OCI-LY1 (cell line): ENCODE measurements at regions not wholly inside any gene's neighbourhood (a gene's known extent, or its start where the extent isn't known, plus 50 kb on each side); places are given as distances from the start of the nearest gene placed in this dataset.

ENCODE experiments used
- H2AFZ ChIP-seq: fragments of 200-600 bp; sonication (generic), shearing (Covaris generic); 2 replicates; pipeline ENCODE4 v1.6.0; 2014; ENCODE audit warnings: antibody characterized with exemption, mild to moderate bottlenecking, low read length
- H3F3A ChIP-seq: fragments of 200-600 bp; sonication (generic), shearing (Covaris generic); 2 replicates; pipeline ENCODE4 v1.6.0; 2014; ENCODE audit warnings: mild to moderate bottlenecking, antibody characterized with exemption, low read length, moderate library complexity; ENCODE audit not compliant: insufficient read depth
- H3K27ac ChIP-seq: fragments of 200-600 bp; sonication (generic); 2 replicates; pipeline ENCODE4 v1.5.1; 2014; ENCODE audit warnings: low read length, mixed run types, mild to moderate bottlenecking, low read depth; ENCODE audit not compliant: poor library complexity, severe bottlenecking
- H3K27me3 ChIP-seq: fragments of 200-600 bp; sonication (generic); 2 replicates; pipeline ENCODE4 v1.6.0; 2014; ENCODE audit warnings: antibody characterized with exemption, mild to moderate bottlenecking, low read length, moderate library complexity; ENCODE audit not compliant: insufficient read depth
- H3K36me3 ChIP-seq: fragments of 200-600 bp; sonication (generic); 2 replicates; pipeline ENCODE4 v1.6.1; 2014; ENCODE audit warnings: mild to moderate bottlenecking, antibody characterized with exemption, low read length, moderate library complexity, mixed read lengths; ENCODE audit not compliant: insufficient read depth
- H3K4me1 ChIP-seq: fragments of 200-600 bp; sonication (generic); 2 replicates; pipeline ENCODE4 v1.5.1; 2014; ENCODE audit warnings: mild to moderate bottlenecking, low read length, moderate library complexity; ENCODE audit not compliant: insufficient read depth, severe bottlenecking
- H3K4me2 ChIP-seq: fragments of 200-600 bp; sonication (generic), shearing (Covaris generic); 2 replicates; pipeline ENCODE4 v1.6.1; 2014; ENCODE audit warnings: low read length
- H3K4me3 ChIP-seq: fragments of 200-600 bp; sonication (generic); 2 replicates; pipeline ENCODE4 v1.5.1; 2014; ENCODE audit warnings: low read length, low read depth, mild to moderate bottlenecking, mixed read lengths; ENCODE audit not compliant: poor library complexity, severe bottlenecking
- H3K79me2 ChIP-seq: fragments of 200-600 bp; shearing (Covaris generic); 2 replicates; pipeline ENCODE4 v1.6.1; 2016; ENCODE audit warnings: mixed run types, low read length, mixed read lengths; ENCODE audit not compliant: insufficient read depth
- H3K9ac ChIP-seq: fragments of 200-600 bp; sonication (generic), shearing (Covaris generic); 2 replicates; pipeline ENCODE4 v1.6.1; 2014; ENCODE audit warnings: mild to moderate bottlenecking, low read length, mixed read lengths
- H3K9me2 ChIP-seq: fragments of 200-600 bp; sonication (generic), shearing (Covaris generic); 2 replicates; pipeline ENCODE4 v1.6.1; 2014; ENCODE audit warnings: low read depth, mild to moderate bottlenecking, low read length, mixed read lengths
- H3K9me3 ChIP-seq: fragments of 200-600 bp; shearing (Covaris generic); 2 replicates; pipeline ENCODE4 v1.6.1; 2014; ENCODE audit warnings: low read length, mixed read lengths
- H4K20me1 ChIP-seq: fragments of 200-600 bp; sonication (generic), shearing (Covaris generic); 2 replicates; pipeline ENCODE4 v1.6.0; 2016; ENCODE audit warnings: mild to moderate bottlenecking, low read length; ENCODE audit not compliant: insufficient read depth
- CTCF ChIP-seq: fragments of 200-600 bp; sonication (generic), shearing (Covaris generic); IDR thresholded peaks from 2 replicates; pipeline ENCODE4 v1.5.1; 2017; ENCODE audit warnings: mild to moderate bottlenecking, antibody characterized with exemption, low read length, moderate library complexity, mixed read lengths
- EZH2 ChIP-seq: fragments of 200-600 bp; sonication (generic), shearing (Covaris generic); IDR thresholded peaks from 2 replicates; pipeline ENCODE4 v1.8.0; 2017; ENCODE audit warnings: borderline replicate concordance, mixed run types, mild to moderate bottlenecking, antibody characterized with exemption, low read length, moderate library complexity, mixed read lengths

- H3K36me3 ChIP-seq: no peaks in the 10 kb centered on the region
- H3K4me3 ChIP-seq: no peak overlapping the region
- no peaks in the 10 kb centered on the region for H3K9me3 ChIP-seq
- H3K9ac ChIP-seq: no peak overlapping the region
- no peaks in the 10 kb centered on the region for H3K27me3 ChIP-seq
- H2AFZ ChIP-seq: no peak overlapping the region
- no peaks in the 10 kb centered on the region for H4K20me1 ChIP-seq
- no peaks in the 10 kb centered on the region for H3K79me2 ChIP-seq
- TF ChIP-seq EZH2: no peak
- no peak for TF ChIP-seq CTCF
- no peak overlapping the region for H3K27ac ChIP-seq
- no peak overlapping the region for H3K4me2 ChIP-seq
- H3K9me2 ChIP-seq: no peaks in the 10 kb centered on the region
- H3K4me1 ChIP-seq: no peaks in the 10 kb centered on the region
- H3F3A ChIP-seq: no peaks in the 10 kb centered on the region
Measured at GRCh38 chr16:54544553-54545180, 258.1 kb upstream of the IRX3 start.

GRCh38 chr16:54542805-54543505 is 256.4 kb upstream of the IRX3 start:
- Histone ChIP-seq H4K20me1 (no peaks in the 10 kb centered on the region), H3K4me2 (no peak overlapping the region), H3K27ac (no peak overlapping the region), H3K9ac (no peak overlapping the region), H2AFZ (no peak overlapping the region), H3K36me3 (no peaks in the 10 kb centered on the region), H3K4me3 (no peak overlapping the region), H3K9me3 (no peaks in the 10 kb centered on the region), H3K27me3 (no peaks in the 10 kb centered on the region), H3K79me2 (no peaks in the 10 kb centered on the region), H3K9me2 (no peaks in the 10 kb centered on the region), H3K4me1 (no peaks in the 10 kb centered on the region), H3F3A (no peaks in the 10 kb centered on the region)
- no peak for TF ChIP-seq CTCF
- no peak for TF ChIP-seq EZH2

- no peak for TF ChIP-seq CTCF
- no peak for TF ChIP-seq EZH2
- no peaks in the 10 kb centered on the region for H3F3A ChIP-seq
- no peak overlapping the region for H3K4me2 ChIP-seq
- no peaks in the 10 kb centered on the region for H3K9me3 ChIP-seq
- no peak overlapping the region for H3K4me3 ChIP-seq
- no peak overlapping the region for H2AFZ ChIP-seq
- H3K27me3 ChIP-seq: no peaks in the 10 kb centered on the region
- no peak overlapping the region for H3K9ac ChIP-seq
- H3K27ac ChIP-seq: no peak overlapping the region
- no peaks in the 10 kb centered on the region for H3K79me2 ChIP-seq
- no peaks in the 10 kb centered on the region for H3K36me3 ChIP-seq
- H3K9me2 ChIP-seq: no peaks in the 10 kb centered on the region
- no peaks in the 10 kb centered on the region for H4K20me1 ChIP-seq
- H3K4me1 ChIP-seq: no peaks in the 10 kb centered on the region
Measured at GRCh38 chr16:54540525-54541180, 254.1 kb upstream of the IRX3 start.
